Vagina (tissue), 2 donors: ENCODE measurements at regions not wholly inside any gene's neighbourhood (a gene's known extent, or its start where the extent isn't known, plus 50 kb on each side); places are given as distances from the start of the nearest gene placed in this dataset.
A peak's percentile ranks its signal among the peaks of the same experiment; 100 is the strongest.

Experiments used
- DNase-seq, 2 donors: peaks; one replicate each; pipeline ENCODE4 v3.0.0-alpha.2; 2017; ENCODE audit errors: extremely low spot score in 2 of 2
- H3K27ac ChIP-seq: fragments of 200-600 bp; sonication (generic); one replicate; pipeline ENCODE4 v1.5.1; 2019
- H3K27me3 ChIP-seq: fragments of 200-600 bp; sonication (generic); one replicate; pipeline ENCODE4 v1.5.1; 2019
- H3K36me3 ChIP-seq, 2 donors: fragments of 200-600 bp; sonication (generic); one replicate each; pipeline ENCODE4 v1.5.1; 2017 to 2019
- H3K4me1 ChIP-seq: fragments of 200-600 bp; sonication (generic); one replicate; pipeline ENCODE4 v1.5.1; 2019
- H3K4me3 ChIP-seq, 2 donors: fragments of 200-600 bp; sonication (generic); 1 replicate in 1 of 2; 2 replicates in 1 of 2; pipeline ENCODE4 v1.5.1; 2016 to 2019
- H3K9me3 ChIP-seq: fragments of 200-600 bp; sonication (generic); one replicate; pipeline ENCODE4 v1.5.1; 2019
- POLR2A ChIP-seq, 2 donors: fragments of 450-650 bp; IDR thresholded peaks; one replicate each; pipeline ENCODE4 v1.6.1; 2017; ENCODE audit warnings: antibody characterized with exemption in 2 of 2, mild to moderate bottlenecking in 2 of 2, moderate library complexity in 2 of 2
- POLR2AphosphoS5 ChIP-seq, 2 donors: sonication (generic); formaldehyde crosslinking; IDR thresholded peaks; one replicate each; pipeline ENCODE4 v1.9.0; 2017; ENCODE audit warnings: antibody characterized with exemption in 2 of 2, mild to moderate bottlenecking in 2 of 2, low read depth in 1 of 2; ENCODE audit not compliant: insufficient read depth in 1 of 2
- intact Hi-C: fragments of 100-400 bp; cut with DNase I; formaldehyde crosslinking; loops from one replicate; pipeline ENCODE4 v1.15.1; 2023
- TF ChIP-seq, protein P1 (sequence below), 3 experiments: fragments of 450-650 bp in 2 of 3; fragments of 200-600 bp in 1 of 3; sonication (generic) in 1 of 3; IDR thresholded peaks; one replicate each; pipeline ENCODE4 v1.5.1; 2017 to 2019; ENCODE audit warnings: antibody characterized with exemption in 3 of 3, mild to moderate bottlenecking in 2 of 3, moderate library complexity in 2 of 3

DNA sequence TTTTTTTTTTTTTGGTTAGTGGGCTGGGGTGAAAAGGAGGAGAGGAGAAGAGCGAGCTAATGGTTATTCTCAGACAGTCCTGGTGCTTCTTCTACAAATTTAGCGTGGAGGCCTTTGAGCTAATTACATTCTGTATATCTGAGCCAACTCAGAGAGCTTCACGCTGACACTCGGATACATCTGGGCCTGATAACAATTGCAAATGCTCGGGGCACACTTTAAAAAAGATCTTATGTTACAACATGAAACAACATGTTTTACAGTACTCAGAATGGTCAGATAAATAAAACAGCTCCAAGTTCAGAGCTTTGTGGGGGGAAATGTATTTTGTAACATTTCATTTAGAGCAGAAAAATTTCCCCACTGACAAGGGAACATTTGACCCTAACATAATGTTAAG, 966.9 kb upstream of the NR2F2 start:
- no peak for DNase-seq
- Histone ChIP-seq H3K9me3 (no peaks in the 10 kb centered on the region), H3K36me3 (no peaks in the 10 kb centered on the region), H3K27me3 (no peaks in the 10 kb centered on the region), H3K4me1 (peaks cover 4% of the 10 kb centered on the region), H3K27ac (peak overlapping the region; percentile 49), H3K4me3 (no peak overlapping the region)
- intact Hi-C loops, result no loop called here
- TF ChIP-seq, protein P1, sequence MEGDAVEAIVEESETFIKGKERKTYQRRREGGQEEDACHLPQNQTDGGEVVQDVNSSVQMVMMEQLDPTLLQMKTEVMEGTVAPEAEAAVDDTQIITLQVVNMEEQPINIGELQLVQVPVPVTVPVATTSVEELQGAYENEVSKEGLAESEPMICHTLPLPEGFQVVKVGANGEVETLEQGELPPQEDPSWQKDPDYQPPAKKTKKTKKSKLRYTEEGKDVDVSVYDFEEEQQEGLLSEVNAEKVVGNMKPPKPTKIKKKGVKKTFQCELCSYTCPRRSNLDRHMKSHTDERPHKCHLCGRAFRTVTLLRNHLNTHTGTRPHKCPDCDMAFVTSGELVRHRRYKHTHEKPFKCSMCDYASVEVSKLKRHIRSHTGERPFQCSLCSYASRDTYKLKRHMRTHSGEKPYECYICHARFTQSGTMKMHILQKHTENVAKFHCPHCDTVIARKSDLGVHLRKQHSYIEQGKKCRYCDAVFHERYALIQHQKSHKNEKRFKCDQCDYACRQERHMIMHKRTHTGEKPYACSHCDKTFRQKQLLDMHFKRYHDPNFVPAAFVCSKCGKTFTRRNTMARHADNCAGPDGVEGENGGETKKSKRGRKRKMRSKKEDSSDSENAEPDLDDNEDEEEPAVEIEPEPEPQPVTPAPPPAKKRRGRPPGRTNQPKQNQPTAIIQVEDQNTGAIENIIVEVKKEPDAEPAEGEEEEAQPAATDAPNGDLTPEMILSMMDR (IDR thresholded peaks at IDR 0.05), result no peak
- TF ChIP-seq POLR2AphosphoS5 (IDR thresholded peaks at IDR 0.05; ENCODE audit: insufficient read depth in 1 of 2, low read depth in 1 of 2) (no peak), POLR2A (IDR thresholded peaks at IDR 0.05) (no peak)

DNA sequence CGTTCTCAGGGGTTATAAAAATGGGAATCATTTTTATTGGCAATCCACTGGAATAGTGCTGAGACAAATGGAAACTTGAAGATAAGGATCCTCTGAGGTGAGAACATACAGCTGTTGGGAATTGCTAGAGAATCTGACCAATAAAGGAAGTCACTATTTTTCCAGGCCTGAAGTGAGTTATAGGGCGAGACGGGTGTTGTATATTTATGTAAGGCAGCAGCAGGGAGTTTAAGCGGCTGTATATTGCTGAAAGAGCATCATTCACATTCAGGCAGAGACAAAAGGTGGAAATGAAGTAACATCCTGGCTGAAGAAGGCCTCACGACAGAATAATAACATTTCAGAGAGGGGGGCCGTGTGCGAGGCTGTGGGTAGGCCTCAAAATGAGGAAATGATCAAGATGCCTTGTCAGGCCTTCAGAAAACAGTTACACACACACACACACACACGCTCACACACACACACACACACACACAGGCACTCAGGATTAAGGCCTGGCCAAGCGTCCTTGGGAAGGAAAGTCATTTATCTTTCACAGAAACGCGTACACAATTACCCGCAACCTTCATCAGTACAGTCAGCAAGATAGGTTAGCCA, 964.9 kb upstream of the NR2F2 start:
- Histone ChIP-seq H3K4me3 (no peak overlapping the region), H3K4me1 (peaks cover 4% of the 10 kb centered on the region), H3K36me3 (no peaks in the 10 kb centered on the region), H3K27ac (no peak overlapping the region), H3K27me3 (no peaks in the 10 kb centered on the region), H3K9me3 (no peaks in the 10 kb centered on the region)
- no peak for TF ChIP-seq POLR2AphosphoS5 (IDR thresholded peaks at IDR 0.05; ENCODE audit: insufficient read depth in 1 of 2, low read depth in 1 of 2)
- TF ChIP-seq POLR2A (IDR thresholded peaks at IDR 0.05), result no peak
- TF ChIP-seq, protein P1 (IDR thresholded peaks at IDR 0.05), result no peak
- intact Hi-C loops, result no loop called here
- DNase-seq, result no peak

DNA sequence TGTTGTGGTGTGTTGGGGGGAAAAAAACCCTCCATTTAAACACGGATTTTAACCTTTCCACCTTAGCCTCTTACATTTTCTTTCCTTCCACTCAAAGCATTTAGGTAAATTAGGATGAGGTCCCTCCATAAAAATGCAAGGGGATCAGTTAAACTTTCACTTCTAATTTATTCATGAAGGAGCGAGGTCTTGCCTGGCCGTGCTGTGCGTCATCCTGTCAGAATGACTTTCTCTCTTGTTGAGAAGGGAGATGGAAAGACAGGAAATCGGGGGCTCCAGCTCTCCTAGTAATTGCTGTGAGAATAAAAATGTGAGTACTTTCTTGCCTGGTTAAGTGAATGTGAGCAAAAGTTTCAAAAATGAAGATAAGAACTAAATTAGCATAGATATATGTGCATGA, 962.3 kb upstream of the NR2F2 start:
- no peak for TF ChIP-seq POLR2A (IDR thresholded peaks at IDR 0.05)
- TF ChIP-seq, protein P1 (IDR thresholded peaks at IDR 0.05), result no peak
- no peak for TF ChIP-seq POLR2AphosphoS5 (IDR thresholded peaks at IDR 0.05; ENCODE audit: insufficient read depth in 1 of 2, low read depth in 1 of 2)

DNA sequence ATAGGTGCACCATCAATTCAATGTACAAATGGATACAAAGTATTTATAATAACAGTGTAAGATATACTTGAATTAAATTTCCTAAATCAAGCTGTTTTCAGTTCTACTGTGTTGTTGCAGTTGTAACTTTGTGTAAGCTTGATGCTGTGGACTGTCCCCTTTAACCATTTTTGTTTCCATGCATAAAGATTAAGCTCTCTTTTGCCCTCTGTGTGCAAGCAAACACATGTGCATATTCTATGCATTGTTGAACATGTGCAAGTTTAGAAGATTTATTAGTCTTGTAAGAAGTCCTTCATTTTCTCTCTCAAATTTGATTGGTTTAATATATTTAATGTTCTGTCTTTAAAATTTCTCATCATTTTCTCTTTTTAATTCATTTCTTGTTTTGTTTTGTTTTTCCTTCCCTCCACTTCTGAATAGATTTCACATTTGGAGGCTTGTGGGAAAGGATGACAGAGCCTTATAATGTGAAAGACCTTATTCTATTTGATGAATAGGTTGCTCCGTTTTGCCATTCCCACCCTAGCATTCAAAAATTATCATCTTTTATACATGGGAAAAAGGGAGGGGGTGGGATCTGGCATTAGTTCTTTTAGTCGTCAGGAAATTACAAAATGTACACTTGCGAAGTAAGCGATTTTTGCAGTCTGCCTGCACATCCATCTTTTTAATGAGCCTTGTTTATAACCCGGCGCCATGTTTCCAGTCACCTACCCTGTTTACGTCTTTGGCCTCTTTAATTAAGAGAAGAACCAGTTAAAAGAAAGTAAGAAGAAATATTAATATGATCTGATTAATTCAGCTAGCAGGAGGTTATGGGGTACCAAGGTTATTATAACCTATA, 961.5 kb upstream of the NR2F2 start:
- no peaks in the 10 kb centered on the region for H3K27me3 ChIP-seq
- H3K4me3 ChIP-seq, result no peak overlapping the region
- intact Hi-C loops, result no loop called here
- DNase-seq, result no peak
- H3K4me1 ChIP-seq, result peaks cover 4% of the 10 kb centered on the region
- H3K36me3 ChIP-seq, result no peaks in the 10 kb centered on the region
- TF ChIP-seq, protein P1 (IDR thresholded peaks at IDR 0.05), result no peak
- TF ChIP-seq POLR2AphosphoS5 (IDR thresholded peaks at IDR 0.05; ENCODE audit: insufficient read depth in 1 of 2, low read depth in 1 of 2) (no peak), POLR2A (IDR thresholded peaks at IDR 0.05) (no peak)
- no peak overlapping the region for H3K27ac ChIP-seq
- no peaks in the 10 kb centered on the region for H3K9me3 ChIP-seq

More for the DNA sequence above, 962.3 kb upstream of the NR2F2 start:
- H3K4me1 ChIP-seq, result peaks cover 4% of the 10 kb centered on the region
- no peak overlapping the region for H3K4me3 ChIP-seq
- H3K27me3 ChIP-seq, result no peaks in the 10 kb centered on the region
- intact Hi-C loops, result no loop called here
- H3K36me3 ChIP-seq, result no peaks in the 10 kb centered on the region
- no peak for DNase-seq
- no peak overlapping the region for H3K27ac ChIP-seq
- no peaks in the 10 kb centered on the region for H3K9me3 ChIP-seq

DNA sequence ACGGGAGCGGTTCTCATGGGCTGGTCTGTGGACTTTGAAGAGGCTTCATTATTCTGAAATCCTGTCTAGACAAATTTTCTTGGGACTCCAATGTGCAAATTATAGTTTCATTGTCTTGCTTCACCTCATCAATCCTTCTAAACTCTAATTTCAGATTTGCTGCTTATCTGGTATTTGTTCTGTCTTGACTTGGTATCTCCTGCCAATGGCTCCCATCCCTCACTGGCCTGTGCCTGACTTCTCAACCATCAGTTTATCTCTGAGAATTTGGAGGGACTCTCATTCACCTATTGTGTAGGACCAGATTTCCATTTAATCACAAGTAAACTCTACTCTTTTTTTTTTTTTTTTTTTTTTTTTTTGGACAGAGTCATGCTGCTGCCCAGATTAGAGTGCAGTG, 960.2 kb upstream of the NR2F2 start:
- H3K27me3 ChIP-seq, result no peaks in the 10 kb centered on the region
- no peaks in the 10 kb centered on the region for H3K36me3 ChIP-seq
- H3K4me3 ChIP-seq, result no peak overlapping the region
- no peak overlapping the region for H3K27ac ChIP-seq
- no peak for DNase-seq
- H3K9me3 ChIP-seq, result no peaks in the 10 kb centered on the region
- H3K4me1 ChIP-seq, result peaks cover 4% of the 10 kb centered on the region
- intact Hi-C loops, result no loop called here
- TF ChIP-seq, protein P1 (IDR thresholded peaks at IDR 0.05), result no peak
- TF ChIP-seq POLR2AphosphoS5 (IDR thresholded peaks at IDR 0.05; ENCODE audit: insufficient read depth in 1 of 2, low read depth in 1 of 2) (no peak), POLR2A (IDR thresholded peaks at IDR 0.05) (no peak)
